NOMO-1 treated with DMSO at 0.1 percent for 48 hours (cell line): ENCODE measurements at regions not wholly inside any gene's neighbourhood (a gene's known extent, or its start where the extent isn't known, plus 50 kb on each side); places are given as distances from the start of the nearest gene placed in this dataset.
"Not testable (repeated sequence)": the region's sequence is repeated elsewhere in the genome, so short reads cannot be mapped to it uniquely, and the experiment has no call there.

Experiments used
- DNase-seq: peaks from one replicate; lab custom pipeline; 2025; ENCODE audit not compliant: unreplicated experiment; lab: John Stamatoyannopoulos, UW

DNA sequence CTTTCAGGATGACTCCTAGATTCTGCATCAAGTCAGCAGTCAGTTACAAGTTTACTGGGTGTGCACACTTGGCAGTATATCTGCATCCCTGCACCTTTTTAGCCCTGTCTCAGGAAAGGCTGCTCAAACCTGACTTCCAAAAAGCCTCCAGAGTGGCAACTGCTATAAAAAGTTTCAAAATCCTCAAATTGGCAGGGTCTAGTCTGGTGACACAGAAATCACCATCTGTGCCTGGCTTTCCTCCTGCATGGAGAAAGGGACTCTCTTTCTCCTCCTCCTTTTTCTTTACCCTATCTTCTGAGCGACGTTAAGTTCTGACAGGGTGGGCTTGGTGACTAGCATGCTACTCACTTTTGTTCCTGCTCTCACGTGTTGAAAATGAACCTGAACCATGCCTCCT is 679.5 kb downstream of the C12orf50 start:
- no peak for DNase-seq

DNA sequence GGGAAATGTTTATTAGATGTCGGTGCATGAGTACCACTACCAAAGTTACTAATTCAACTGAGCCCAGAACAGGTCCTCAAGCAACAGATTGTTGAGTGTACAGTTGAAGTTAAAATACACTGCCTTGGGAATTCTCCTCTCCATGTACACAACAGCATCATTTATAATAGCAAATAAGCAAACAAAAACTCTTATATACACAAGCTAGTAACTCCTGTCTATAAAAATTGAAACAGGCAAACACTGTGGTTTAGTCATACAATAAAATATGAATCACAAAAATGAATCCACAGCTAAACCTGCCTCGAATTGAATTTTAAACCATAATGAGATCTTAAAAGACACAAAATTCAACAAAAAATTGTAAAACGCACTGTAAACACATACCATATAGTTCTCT is 681.1 kb downstream of the C12orf50 start:
- no peak for DNase-seq

DNA sequence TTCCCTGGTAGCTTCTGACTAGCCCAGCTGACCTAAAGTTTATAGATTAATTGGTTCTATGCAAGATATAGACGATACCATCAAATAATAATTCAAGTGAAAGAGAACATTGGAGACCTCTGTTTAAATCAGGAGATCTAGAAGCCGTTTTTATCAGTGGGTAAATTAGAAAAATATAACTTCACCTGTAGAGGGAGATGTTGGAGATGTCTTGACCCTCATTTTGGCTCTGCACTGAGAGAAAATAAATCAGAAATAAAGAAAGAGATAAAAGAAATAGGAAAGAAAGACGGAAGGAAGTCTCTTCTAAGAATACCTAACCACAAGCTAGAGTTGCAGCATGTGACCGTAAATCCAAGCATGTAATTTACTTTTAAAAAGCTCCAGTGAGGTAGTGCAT is 684.5 kb downstream of the C12orf50 start:
- DNase-seq, result peak; percentile 4

DNA sequence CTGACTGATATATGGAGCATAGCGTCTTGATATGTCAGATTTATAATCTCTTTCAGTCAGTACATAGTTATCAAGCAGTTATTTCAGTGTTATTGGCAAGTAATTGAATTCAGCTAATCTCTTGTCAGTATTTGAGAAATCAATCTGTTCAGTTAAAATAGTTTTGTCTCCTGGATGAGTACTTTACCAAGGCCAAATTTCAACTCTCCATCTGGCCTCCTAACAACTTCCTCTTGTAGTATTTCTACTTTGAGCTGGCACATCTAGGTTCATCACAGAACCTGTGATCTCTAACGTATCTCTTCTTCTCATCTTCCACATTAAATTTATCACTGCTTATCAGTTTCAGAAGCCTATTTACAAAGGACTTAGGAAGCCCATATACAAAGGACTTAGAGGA is 690.5 kb downstream of the C12orf50 start:
- DNase-seq, result no peak

DNA sequence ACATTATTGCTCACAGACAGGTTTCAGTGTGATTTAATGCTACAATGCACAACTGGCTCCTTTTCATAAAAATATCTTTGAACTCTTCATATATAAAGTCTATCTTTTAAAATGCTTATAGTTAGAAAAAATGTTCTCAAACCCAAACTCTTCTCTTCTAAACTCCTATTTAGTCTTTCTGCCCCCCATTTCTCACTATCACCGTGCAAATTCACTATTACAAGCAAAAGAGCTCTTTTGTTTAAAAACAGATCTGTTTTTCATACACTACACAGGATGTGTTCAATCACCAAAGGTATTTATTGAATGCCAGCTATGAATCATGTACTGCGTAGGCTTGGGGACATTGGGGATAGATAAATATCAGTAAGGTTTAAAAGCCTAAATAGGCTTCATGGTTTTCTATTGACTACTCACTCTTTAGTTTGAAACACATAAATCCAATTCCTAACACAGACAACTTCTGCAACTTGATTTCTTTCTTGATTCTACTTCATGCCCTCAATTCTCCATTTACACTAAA is 692.3 kb downstream of the C12orf50 start:
- no peak for DNase-seq

DNA sequence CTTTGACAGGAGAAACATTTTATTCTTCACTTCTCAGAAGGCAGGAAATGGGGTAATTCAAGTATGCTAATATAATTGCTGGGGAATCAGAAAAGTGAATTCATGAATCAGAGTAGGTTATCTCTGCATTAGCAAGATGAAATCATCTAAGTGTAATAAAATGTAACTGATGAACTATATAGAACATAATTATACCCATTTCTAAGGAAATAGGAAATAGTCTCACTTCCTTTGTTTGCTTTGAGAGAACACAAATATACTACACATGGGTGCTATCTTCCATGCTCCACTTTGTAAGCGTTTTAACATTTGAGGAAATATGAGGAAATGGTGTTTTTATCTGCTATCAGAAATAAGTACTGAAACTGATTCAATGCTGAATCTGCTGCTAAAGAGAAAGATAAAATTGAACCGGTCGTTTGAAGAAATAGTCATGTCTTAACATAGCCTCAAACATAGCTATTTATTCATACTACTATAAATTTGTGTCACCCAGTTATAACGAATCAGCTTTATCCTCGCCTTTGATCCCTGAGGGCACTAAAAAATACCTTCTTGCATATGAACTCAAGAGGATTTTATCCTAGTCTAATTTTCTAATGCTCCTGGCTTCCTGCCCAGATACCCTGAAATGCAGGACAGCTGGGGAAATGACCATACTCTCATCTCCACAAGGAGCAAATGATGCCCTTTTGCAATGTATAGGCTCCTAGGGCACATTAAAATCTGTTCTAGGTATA is 696.0 kb downstream of the C12orf50 start:
- DNase-seq, result no peak

DNA sequence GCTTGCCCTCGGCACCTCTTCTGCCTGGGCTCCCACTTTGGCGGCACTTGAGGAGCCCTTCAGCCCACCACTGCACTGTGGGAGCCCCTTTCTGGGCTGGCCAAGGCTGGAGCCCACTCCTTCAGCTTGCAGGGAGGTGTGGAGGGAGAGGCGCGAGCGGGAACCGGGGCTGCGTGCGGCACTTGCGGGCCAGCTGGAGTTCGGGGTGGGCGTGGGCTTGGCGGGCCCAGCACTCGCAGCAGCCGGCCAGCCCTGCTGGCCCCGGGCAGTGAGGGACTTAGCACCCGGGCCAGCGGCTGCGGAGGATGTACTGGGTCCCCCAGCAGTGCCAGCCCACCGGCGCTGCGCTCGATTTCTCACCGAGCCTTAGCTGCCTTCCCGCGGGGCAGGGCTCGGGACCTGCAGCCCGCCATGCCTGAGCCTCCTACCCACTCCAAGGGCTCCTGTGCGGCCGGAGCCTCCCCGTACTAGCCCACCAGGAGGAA is 699.1 kb downstream of the C12orf50 start:
- not testable (repeated sequence) for DNase-seq

DNA sequence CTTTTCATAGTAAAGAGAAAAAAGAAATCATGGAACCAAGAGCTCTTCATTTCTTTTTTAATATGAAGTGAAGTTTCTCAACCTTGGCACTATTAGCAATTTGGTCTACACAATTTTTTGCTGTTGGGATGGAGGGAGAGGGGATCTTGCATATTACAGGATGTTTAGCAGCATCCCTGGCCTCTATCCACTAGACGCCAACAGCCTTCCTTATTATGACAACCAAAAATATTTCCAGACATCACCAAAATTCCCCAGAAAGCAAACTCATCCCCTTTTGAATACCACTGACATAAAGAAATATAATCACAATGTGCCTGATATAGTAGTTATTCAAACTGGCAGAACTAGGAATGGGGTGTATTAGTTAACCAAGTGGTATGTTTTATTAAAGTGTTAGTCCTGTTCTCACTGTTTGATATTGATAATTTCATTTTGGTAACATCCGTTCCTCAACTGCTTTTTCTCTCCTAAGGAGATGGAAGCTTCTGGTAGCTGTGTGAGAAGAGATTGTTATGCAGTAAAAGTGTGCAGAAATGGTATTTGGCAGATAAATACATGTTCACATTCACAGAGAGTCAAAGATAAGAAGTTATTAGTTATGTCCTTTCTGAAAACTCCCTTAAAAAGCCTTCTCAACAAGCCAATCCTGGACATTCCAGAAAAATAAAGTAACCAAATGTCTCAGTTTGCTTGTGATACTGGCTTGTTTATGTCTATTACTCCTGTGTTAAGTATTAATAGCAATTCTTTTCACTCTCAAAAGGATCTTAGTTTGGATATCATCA is 699.9 kb downstream of the C12orf50 start:
- DNase-seq, result no peak

DNA sequence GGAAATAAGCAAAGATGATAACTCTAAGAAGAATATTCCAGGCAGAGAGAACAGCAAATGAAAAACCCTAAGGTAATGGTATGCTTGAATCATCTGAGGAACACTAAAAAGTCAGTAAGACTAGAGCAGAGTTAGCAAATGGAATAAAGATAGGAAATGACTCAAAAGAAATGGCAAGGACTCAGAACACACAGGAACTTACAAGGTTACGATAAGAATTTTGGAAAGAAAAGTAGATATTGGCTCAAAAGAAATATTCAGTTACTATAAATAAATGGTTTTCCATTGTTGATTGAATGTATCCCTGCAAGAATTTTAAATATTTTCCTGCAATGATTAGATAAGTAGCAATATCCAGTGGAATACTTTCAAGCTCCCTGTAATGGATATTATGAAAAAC is 705.8 kb downstream of the C12orf50 start:
- no peak for DNase-seq

DNA sequence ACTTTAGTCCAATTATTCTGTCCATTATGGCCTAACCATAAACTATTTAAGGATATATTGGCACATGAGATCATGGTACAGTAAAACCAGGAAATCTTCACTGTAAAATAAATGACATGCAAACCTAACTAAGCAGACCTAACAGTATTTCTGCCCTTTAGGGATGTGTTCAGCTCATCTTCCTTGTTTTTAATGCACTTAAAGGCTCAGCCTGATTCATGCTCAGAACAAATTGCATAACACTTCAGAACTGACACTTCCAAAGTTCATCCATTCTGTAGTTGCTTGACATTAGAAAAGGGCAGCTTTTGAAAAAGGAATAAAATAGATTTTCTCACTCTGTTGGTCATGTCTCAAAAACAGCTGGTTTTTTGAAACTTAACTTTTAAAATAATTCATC is 708.5 kb downstream of the C12orf50 start:
- no peak for DNase-seq

DNA sequence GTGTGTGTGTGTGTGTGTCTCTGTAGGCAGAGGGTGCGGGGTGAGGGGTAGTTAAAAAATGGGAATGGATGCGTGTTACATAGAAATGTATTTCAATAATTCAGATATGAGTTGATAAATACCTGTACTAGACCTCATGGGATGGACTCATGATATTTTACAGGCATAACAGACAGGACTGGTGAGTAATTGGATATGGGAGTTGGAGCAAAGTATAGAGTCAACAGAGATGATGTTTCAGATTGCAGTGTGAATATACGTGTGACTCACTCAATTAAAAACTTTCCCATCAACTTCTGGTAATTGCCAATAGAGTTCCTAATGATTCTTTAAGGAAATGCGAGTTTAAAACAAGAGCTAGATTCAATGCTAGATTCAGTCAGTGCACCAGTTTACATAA is 711.9 kb downstream of the C12orf50 start:
- DNase-seq, result no peak

DNA sequence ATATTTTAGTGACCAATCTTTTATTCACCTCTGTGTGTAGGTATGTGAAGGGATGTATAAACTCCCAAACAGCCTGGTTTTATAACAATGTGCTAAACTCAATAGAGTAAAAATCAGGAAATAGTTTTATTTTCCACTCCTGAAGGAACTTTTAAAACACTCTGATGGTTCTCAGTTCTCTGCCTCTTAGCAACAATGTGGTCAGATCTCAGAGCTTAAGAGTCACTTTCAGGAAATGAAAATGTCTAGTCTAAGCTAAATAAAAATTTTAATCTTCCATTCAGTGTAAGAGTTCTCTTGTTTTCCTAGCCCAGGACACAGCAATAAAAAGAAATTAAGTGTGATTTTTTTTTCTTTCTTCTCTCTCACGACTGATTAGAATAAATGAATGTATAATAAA is 718.0 kb downstream of the C12orf50 start:
- peak; percentile 11 for DNase-seq

DNA sequence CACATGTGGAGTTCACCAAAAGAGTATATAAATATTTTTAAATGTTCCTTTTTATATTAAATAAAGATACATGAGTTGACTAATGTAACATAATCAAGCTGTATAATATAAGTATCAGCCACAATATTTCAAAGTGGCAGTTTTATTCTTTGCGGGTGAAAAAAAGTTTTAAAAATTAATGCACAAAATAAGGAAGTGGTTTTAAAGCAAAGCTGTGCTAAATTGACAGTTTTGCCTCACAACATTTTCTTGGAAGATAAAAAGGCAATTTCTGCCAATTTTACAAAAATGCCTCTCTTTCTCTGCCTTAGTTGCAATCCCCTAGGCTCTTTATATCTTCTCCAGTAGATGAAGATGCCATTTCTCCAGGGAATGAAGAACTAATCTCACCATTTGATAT is 719.1 kb downstream of the C12orf50 start:
- peak; percentile 10 for DNase-seq

DNA sequence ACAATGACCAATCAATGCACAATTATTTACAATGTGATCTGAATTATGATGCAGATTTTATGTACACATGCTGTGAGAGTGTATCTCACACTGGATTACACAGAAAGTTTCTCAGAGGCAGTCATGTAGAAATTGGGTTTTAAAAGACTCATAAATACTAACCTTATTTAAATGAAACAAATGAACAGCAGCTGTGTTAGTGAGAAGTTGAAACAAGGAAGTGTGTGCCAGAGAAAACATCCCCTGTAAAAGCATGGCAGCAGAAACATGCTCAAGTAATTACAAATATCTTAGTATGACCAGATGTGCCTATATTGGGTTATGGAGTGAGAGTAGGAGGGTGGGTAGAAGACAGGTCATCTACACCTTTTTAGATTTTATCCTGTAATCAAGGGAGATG is 723.7 kb downstream of the C12orf50 start:
- DNase-seq, result no peak

DNA sequence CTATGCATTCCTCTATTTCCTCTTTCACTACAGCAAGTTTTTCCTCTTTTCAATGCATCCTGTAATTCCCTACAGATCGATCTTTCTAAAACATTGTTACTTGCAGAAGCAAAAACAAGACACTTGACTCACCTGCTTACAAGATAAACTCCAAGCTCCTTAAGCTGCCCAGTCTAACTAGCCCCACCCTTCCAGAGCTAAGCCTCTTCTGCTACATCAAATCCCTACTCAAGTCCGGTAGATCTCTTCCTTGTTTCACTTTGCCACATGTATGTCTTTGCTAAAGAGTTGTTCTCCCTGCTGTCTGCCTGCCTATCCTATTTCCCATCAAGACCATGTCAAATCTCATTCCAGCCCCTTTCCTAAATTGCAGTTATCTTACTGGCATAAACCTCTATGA is 724.8 kb downstream of the C12orf50 start:
- peak; percentile 4 for DNase-seq

DNA sequence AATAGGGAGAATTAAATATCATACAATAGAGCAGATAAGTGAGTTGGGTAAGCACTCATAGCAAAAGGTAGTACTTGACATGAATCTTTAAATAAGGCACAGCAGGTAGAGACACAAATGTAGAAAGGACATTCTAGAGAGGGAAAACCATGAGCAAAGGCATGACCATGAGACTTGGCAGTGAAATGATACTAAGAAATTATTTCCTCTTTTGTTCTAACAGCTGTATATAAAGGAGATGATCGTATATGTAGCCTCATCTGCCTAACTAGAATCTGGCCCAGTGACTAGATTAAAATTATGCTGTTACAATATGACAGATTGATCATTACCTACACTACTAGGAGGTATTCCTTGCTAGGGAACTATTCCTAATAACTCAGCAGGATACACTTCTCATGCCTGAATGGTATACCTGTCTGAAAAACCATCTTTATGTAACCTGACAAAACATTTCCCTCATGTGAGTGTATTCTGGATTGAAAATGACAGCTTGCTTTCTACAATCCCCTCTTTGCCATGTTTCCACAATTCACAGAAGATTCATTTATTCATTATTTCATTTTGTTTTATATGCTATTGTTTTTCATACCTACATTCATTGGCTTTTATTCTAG is 725.7 kb downstream of the C12orf50 start:
- DNase-seq, result no peak

DNA sequence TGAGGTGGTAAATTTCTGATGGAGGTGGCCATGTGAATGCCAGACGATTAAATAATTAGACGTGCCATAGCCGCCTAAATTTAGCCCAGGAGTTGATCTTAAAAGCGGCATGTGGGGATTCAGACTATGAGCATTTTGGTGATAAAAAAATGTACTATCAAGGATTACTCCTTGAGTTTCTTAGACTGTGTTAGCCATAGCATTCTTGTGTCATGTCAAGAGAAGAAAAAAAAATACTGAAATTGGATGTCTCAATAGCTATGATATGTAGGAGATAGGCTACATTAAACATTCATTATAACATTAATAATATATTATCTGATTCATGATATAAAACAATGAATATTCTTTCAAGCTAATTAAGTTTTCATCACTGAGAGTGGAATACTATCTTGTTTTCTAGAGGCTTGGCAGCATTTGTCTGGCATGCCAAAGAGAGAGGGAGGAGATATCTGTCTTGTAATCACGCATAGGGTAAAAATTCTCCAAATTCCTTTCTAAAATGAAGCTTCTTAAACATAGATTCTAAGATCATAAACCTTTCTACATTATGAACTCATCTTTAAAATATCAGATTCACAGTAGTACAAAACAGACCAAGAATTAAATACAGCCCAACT is 727.0 kb downstream of the C12orf50 start:
- DNase-seq, result no peak

DNA sequence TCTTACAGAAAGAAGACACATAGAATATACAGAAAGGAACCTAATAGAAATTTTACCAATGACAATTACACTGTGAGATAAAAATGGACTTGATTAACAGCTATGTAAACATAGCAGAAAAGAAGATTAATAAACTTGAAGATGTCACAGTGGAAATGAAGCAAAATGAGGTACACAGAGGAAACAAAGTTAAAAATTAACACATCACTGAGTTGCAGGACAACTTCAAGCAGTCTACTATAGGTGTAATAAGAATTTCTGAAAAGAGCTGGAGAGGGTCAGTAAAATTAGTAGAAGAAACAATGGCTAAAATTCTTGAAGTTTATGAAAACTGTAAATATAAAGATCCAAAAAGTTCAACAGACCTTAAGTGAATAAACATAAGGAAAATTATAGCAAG is 738.7 kb downstream of the C12orf50 start:
- no peak for DNase-seq

DNA sequence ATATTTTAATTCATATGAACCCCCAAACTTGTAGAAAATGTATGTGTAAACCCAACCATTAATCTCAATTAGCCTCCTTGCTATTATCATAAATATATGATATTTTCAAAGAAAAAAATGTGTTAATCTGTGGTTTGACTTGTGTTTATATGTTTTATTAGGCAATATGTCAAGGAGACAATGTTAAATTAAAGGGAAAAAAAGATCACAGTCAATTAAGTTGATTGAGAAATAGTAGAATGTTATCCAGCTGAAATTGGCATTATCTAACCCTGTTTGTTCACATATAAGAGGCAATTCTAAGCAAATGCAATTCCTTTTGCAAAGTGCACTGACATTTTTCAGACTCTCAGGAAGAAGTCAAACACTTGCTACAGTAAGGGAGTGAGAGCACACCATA is 745.3 kb downstream of the C12orf50 start:
- DNase-seq, result no peak

DNA sequence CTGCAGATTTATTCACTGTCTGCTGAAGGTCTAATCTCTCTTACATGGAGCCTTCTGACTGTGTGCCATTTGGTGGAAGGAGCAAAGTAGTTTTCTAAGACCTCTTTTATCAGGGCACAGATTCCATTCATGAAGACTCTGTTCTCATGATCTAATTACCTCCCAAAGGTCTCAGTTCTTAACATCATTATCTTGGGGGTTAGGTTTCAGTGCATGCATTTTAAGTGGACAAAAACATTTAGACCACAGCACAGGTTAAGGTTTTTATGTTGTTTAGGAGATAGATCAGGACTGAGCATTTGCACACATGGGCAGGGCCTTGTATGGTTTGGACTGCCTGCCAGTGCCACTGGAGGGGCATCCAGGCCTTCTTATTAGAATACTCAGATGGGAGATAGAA is 746.1 kb downstream of the C12orf50 start:
- DNase-seq, result no peak

DNA sequence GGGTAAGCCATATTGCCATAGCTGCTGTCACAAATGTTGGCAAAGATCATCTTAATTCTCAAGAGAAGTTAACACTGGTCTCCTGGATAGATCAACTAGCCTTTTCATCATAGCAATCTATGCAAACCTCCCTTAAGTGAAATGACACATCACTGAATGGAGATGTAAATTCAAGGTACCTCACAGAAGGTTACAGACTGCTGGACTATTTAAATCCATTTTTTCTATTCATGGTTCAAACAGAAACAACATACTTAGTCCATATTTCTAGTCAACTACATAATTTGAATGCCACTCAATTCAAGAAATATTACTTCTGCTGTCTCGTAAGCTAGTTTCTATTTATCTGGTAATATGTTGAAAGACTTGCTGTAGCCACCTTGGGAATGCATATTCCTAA is 748.3 kb downstream of the C12orf50 start:
- no peak for DNase-seq
